ENCODE measurements at regions not wholly inside any gene's neighbourhood (a gene's known extent, or its start where the extent isn't known, plus 50 kb on each side); places are given as distances from the start of the nearest gene placed in this dataset.

- Histone ChIP-seq H3K36me3 (no peaks in the 10 kb centered on the region), H3K4me1 (peaks cover 4% of the 10 kb centered on the region), H3K27me3 (no peaks in the 10 kb centered on the region), H3K4me3 (ENCODE audit: low read depth, low read length) (no peak overlapping the region), H3K9me3 (peaks cover 73% of the 10 kb centered on the region)
- TF ChIP-seq CTCF (IDR thresholded peaks at IDR 0.05; ENCODE audit: low read depth, low read length), result no peak
- peak; percentile 93 for DNase-seq
Measured at GRCh38 chr2:16060936-16061338, 120.6 kb downstream of the MYCN start.

DNA sequence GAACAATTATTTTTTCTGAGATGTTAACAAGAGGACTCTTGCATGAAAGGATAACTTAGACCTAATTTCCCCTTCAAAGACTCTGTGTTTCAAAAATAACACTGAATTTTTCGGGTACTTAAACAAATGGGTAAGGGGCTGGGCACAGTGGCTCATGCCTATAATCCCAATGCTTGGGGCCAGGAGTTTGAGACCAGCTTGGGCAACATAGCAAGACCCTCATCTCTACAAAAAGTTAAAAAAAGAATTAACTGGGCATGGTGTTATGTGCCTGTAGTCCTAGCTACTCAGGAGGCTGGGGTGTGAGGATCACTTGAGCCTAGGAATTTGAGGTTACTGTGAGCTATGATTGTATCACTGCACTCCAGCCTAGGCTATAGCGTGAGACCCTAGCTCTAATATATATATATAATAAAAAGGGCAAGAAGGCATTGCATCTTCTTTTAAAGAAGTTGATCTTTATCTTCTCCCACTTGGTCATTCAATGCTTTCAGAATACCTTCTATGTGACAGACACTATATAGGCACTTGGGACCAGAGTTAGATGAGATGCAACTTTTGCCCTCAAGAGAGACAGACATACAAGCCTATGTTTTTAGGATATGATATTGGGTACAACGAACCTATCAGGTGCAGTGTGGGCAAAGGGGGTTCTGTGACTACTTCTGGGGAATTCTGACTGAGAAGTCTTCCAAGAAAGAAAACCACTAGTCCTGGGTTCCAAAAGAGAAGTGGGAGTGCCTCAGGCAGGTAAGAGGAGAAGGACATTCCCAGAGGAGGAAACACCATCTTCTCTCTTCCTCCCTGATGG, 120.0 kb downstream of the MYCN start:
- peaks cover 71% of the 10 kb centered on the region for H3K9me3 ChIP-seq

DNA sequence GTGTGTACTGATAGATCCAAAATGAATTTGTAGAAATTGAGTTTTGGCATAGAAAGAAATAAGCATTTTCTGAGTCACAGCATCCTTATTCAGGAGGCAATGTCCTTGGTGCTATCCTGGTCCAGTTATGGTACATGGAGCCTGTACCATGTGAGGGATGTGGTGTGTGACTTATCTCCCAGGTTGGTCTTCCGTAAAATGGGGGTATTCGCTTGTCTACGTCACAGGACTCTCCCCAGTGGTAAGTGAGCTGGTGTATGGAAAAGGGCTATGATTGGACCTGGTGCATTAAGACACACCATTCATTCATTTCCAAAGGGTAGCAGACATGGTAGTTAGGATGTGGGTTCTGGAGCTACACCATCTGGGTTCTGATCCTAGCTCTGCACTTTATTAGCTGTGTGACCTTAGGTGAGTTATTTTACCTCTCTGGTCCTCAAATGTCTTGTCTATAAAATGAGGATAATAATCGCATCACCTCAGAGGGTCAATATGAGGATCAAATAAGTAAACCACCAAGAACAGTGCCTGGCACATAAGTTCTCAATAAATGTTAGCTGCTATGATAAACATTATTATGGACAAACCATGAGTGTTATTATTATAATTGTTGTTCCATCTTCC, 119.2 kb downstream of the MYCN start:
- Histone ChIP-seq H3K4me3 (ENCODE audit: low read depth, low read length) (no peak overlapping the region), H3K9me3 (peaks cover 63% of the 10 kb centered on the region), H3K27me3 (no peaks in the 10 kb centered on the region), H3K4me1 (peaks cover 8% of the 10 kb centered on the region), H3K36me3 (no peaks in the 10 kb centered on the region)
- DNase-seq, result peak; percentile 91
- no peak for TF ChIP-seq CTCF (IDR thresholded peaks at IDR 0.05; ENCODE audit: low read depth, low read length)

More for the DNA sequence above, 120.0 kb downstream of the MYCN start:
- peak; percentile 91 for DNase-seq
- Histone ChIP-seq H3K27me3 (no peaks in the 10 kb centered on the region), H3K36me3 (no peaks in the 10 kb centered on the region), H3K4me3 (ENCODE audit: low read depth, low read length) (no peak overlapping the region), H3K4me1 (peaks cover 8% of the 10 kb centered on the region)
- no peak for TF ChIP-seq CTCF (IDR thresholded peaks at IDR 0.05; ENCODE audit: low read depth, low read length)

- no peak for TF ChIP-seq CTCF (IDR thresholded peaks at IDR 0.05; ENCODE audit: low read depth, low read length)
- Histone ChIP-seq H3K27me3 (no peaks in the 10 kb centered on the region), H3K36me3 (no peaks in the 10 kb centered on the region), H3K4me1 (peaks cover 8% of the 10 kb centered on the region), H3K4me3 (ENCODE audit: low read depth, low read length) (no peak overlapping the region), H3K9me3 (peaks cover 57% of the 10 kb centered on the region)
- DNase-seq, result peak; percentile 97
Measured at GRCh38 chr2:16058747-16059358, 118.5 kb downstream of the MYCN start.

DNA sequence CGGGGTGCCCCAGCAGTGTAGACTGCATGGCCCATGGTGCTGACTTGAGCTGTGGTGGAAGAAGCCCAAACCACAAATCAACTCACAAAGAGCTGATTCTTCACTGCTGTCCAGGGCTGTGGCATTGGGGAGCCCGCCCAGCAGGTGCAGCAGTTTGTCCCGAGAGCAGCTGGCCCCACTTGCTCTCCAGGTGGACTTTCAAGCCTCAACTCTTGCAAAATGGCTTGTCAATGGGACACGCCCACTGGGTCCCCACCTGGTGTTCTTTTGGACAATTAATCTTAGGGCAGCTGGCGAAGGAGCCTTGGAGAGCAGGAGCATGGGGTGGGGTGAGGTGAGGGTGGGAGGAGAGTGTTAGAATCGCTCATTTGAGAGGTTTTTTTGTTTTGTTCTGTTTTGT, 117.9 kb downstream of the MYCN start:
- no peak for TF ChIP-seq CTCF (IDR thresholded peaks at IDR 0.05; ENCODE audit: low read depth, low read length)
- Histone ChIP-seq H3K4me1 (peaks cover 11% of the 10 kb centered on the region), H3K27me3 (no peaks in the 10 kb centered on the region), H3K36me3 (no peaks in the 10 kb centered on the region), H3K9me3 (peaks cover 53% of the 10 kb centered on the region), H3K4me3 (ENCODE audit: low read depth, low read length) (no peak overlapping the region)
- peak; percentile 100 for DNase-seq
